RPMI8226 (cell line): ENCODE measurements at regions not wholly inside any gene's neighbourhood (a gene's known extent, or its start where the extent isn't known, plus 50 kb on each side); places are given as distances from the start of the nearest gene placed in this dataset.

Experiments
- DNase-seq: peaks from one replicate; pipeline ENCODE4 v3.0.0-alpha.2; 2015

GRCh38 chr21:20721151-20721550 lies 277.1 kb upstream of the NCAM2 start:
- no peak for DNase-seq

GRCh38 chr21:20728691-20729090 lies 269.5 kb upstream of the NCAM2 start:
- DNase-seq: no peak

DNA sequence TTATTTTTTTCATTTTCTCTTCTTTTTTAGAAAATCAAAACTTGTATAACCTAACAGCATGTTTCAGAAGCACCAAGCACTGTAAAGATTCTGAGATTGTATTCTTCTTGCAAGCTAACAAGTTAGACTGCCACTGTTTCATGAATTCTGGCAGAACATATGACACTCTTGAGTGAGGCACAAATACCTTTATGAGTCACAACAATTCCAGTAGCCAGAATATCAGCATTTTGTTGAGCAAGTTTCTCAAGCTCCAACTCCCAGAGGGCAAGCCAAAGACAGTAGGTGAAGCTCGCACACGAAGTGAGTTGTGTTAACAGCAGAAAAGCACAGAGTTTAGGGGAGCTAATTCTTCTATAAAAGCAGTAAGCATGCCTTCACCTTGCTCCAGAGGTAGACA lies 268.8 kb upstream of the NCAM2 start:
- DNase-seq: no peak

GRCh38 chr21:20730441-20730840 lies 267.8 kb upstream of the NCAM2 start:
- DNase-seq: no peak

DNA sequence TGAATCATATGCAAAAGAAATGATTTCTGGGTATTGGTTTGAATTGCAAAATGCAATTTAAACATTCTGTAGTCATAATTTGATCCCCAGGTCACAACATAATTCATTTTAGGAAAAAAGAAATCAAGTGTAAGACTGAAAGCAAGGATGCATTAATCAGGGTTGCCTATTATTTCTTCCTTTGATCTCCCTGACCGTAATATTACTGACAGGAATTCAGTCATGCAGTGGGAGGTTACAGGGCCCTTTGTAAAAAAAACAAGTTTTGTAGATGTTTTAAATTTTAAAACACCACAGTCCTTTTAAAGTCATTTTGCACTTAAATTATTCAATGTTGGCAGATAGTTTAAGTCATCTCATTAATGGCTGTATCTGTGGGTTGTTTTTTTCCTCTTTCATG lies 263.0 kb upstream of the NCAM2 start:
- DNase-seq: no peak

DNA sequence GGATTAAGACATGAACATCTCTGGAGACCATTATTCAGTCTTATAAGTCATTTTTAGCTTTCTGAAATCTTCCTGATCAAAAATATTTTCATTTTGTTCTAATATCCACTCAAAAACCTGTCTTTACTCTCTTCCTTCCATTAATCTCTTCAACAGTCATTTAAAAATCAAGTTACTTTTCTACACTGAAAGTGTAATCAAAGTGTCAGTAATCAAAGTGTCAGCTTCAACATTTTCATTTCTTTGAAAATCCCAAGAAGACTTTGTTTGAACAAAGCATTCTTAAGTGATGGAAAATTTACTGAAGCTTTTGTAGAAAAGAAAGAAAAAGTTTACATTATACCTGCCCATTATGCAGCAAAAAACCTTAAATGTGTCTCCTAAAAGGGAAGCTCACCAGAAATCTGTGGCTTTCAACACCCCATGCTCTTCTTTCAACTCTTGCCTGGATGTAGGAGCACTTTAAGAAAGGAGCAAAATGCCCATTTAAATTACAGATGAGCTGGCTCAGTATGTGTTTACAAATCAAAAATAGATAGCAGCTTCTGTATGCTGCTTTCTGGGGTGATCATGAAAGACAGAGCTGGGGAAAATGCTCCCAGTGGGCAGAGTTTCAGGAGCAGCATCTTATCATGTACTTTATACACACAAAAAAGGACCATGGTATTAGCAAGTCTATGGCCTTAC lies 260.8 kb upstream of the NCAM2 start:
- no peak for DNase-seq

DNA sequence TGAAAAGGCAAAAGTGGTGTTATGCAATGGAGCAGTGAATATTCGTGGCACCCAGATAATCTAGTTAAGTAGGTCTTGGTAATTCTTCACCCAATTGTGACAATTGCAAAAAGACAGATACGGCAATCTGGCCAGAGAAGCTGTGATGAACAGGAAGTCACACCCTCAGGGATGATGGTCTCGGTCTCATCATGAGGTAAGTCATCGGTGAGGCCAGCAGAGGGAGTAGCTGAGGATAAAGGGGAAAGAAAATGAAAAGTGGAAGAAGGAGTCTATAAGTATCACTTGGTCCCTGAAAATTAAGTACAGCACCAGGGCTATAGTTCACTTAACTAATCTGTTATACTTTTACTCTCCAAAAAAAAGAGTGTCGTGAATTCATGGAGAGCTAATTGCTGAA lies 258.8 kb upstream of the NCAM2 start:
- peak; percentile 30 for DNase-seq

DNA sequence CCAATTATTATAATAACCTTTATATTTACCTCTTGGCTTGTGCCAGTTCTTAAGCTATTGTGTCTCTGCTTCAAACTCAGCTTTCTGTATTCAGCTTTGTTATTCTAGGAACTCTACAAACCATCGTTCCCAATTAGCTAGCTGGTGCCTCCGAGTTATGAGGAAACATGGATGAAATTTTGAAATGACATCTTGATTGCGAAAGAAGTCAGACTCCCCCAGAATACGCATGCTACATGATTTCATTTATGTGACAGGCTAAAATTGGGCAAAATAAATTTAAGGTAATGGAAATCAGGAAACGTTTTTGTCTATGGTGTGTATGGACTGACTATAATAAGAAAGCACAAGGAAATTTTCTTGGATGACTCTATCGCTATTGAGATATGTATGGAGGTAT lies 256.8 kb upstream of the NCAM2 start:
- no peak for DNase-seq

GRCh38 chr21:20760221-20760620 lies 238.0 kb upstream of the NCAM2 start:
- no peak for DNase-seq

- no peak for DNase-seq
These were observed 223.5 kb upstream of the NCAM2 start for GRCh38 chr21:20774737-20775136.

DNA sequence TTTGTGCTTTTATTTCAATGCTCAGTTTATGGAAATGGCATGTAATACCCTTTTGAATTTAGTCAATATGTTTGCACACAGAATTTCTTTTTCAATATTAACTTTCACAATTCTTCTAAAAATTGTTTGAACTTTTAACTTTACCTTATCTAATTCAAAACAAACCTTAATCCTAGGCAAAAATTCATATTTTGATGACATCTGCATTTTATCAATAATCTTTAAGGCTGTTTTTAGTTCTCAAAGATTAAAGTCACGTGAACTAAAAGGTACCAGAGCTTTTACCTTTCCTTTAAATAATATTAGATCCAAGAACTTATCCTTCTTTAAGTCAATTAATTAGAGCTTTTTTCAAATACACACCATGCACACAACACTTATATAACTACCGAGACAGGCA lies 218.9 kb upstream of the NCAM2 start:
- DNase-seq: no peak

DNA sequence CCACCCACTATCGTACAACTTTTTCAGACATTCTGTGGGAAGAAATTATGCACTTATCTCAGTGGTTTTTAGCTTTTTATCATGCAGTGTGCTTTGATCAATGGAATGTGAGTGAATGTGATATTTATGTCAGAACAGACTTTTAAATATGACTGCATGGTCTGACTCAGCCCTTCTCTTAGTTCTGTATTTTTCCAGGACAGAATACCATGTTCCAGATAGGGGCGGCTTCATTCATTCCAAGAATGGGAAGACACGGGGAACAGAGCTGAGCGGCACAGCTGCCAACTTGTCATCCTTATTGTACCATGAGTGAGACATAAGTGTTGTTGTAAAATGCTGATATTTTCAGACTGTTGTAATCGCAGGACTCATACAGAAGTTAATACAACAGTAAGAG lies 214.6 kb upstream of the NCAM2 start:
- DNase-seq: no peak

DNA sequence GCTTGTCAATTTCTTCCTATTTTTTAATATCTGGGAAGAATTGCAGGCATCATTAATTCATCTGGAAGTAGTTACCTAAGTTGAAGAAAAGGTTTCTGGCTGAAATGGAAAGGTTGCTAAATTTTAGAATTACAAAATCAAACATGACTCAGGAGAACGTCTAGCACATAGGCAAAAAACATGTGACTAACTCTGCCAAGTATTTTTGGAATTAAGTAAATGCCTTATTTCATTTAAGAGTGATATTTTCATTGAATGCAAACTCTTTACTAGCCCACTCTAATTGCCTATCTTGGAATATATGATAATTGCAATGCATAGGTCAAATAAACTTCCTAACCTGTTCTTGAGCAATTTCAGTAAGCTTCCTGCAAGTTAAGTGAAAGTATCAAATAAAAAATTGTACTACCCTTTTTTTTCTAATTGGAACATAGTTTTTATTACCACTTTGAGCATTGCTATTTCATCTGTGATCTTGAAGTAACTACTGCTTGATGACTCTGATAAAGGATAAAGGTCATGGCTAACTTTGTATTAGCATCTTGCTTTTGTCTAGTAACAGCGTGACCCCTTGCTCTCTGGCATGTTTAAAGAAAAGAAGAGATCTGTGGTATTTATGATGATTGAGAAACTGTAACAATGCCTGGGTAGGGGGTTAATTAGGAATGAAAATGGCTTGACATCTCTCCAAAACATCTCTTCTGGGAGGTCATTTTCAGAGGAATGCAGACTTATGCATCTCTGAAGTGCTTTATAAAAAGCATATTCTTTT lies 208.3 kb upstream of the NCAM2 start:
- DNase-seq: no peak

DNA sequence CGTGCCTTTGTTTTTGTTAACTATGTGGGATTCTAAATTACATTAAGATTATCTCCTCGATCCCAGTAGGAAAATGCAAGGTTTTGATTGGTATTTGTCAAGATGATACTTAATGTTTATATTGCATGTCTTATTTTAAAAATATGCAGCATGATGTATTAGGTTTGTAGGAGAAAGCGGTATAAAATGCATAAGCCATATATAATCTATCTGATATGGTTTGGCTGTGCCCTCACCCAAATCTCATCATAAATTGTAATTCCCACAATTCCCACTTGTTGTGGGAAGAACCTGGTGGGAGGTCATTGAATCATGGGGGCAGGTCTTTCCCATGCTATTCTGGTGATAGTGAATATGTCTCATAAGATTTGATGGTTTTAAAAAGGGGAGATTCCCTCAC lies 198.1 kb upstream of the NCAM2 start:
- no peak for DNase-seq

- no peak for DNase-seq
These were observed 196.0 kb upstream of the NCAM2 start for GRCh38 chr21:20802201-20802600.

GRCh38 chr21:20802631-20803260 lies 195.5 kb upstream of the NCAM2 start:
- DNase-seq: no peak

DNA sequence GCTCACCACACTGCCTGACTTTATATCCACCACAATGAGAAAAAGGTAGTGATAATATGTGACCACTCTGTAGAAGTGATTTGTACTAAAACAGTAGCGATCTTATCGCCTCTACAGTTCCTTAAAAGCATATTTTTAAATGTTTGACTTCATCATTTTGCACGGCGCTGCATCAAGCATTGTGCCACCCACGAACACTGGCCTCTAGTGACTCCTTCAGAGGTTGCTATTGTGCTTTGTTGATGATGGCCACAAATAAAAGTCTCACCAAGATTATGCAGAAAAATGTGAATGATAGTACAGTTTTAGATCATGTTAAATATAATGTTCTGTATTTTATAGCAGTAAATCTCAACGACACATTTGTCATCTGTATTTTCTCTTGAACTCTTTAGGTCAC lies 186.5 kb upstream of the NCAM2 start:
- DNase-seq: no peak

DNA sequence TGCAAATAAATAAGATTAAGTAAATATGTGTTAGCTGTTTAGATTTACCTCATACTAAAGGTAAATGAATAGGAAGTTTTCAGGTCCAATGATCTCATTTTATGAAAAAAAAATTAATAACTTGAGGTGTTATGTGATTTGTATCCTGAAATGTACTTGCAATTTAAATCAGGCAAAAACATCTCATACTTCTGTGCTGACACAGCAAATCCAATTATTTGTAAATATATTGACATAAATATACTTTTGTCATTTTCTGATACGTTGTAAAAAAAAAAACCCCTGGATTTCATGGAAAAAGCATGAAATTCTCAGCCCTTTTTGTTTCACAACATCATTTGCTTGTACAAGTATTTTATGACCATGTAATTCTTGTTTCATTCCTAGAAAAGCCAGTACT lies 184.1 kb upstream of the NCAM2 start:
- DNase-seq: no peak

GRCh38 chr21:20822666-20823065 lies 175.5 kb upstream of the NCAM2 start:
- no peak for DNase-seq

GRCh38 chr21:20852866-20853265 lies 145.3 kb upstream of the NCAM2 start:
- no peak for DNase-seq

DNA sequence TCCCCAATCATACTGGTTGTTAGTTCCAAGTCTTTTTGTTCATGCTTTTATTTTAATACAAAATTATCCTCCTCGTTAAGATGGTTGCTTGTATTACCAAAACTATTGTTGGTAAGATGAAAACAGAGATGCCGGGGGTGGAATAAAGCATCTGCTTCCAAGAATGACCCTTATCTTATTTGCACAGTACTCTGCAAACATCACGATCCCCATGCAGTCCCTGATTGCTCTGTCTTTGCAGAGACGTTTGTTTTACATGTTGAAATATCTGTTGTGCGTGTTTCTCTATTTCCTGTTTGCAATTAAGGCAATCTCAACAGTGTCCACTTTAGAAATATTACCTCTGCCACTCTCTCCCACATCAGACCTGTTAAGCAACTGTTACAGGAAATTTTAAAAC lies 141.3 kb upstream of the NCAM2 start:
- DNase-seq: no peak

DNA sequence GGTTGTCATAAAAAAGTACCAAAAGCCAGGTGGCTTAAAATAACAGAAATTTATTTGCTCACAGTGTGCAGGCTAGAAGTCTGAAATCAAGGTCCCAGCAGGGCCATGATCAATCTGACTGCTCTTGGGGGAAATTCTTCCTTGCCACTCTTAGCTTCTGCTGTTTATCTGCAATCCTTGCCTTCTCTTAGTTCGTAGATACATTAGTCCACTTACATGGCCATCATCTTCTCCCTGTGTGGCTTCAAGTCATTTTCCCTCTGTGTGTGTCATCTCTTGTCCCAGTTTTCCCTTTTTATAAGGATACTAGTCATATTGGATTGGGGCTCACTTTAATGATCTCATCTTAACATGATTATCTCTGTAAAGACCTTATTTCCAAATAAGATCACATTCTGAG lies 124.0 kb upstream of the NCAM2 start:
- no peak for DNase-seq

GRCh38 chr21:20875742-20876141 lies 122.5 kb upstream of the NCAM2 start:
- no peak for DNase-seq

GRCh38 chr21:20877976-20878375 lies 120.2 kb upstream of the NCAM2 start:
- DNase-seq: no peak
